ENCODE measurements at regions not wholly inside any gene's neighbourhood (a gene's known extent, or its start where the extent isn't known, plus 50 kb on each side); places are given as distances from the start of the nearest gene placed in this dataset.
A peak's percentile ranks its signal among the peaks of the same experiment; 100 is the strongest.

DNA sequence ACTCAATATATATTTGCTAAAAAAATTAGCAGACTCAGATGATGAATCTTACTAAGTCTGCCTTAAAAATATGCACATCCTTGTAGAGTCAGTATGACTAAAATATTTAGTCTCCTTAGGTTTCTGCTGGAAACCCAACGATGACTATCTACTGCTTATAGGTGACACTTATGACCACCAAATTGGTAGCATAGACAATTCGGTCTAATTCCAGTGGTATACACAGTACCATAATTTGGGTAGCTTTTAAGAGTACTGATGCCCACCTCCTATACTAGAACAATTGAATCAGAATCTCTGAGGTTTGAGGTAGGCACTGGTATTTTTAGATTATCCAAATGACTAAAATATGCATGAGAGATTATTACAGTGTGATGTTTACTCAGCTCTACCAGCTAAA is 740.8 kb upstream of the ZEB2 start:
- DNase-seq: no peak

DNA sequence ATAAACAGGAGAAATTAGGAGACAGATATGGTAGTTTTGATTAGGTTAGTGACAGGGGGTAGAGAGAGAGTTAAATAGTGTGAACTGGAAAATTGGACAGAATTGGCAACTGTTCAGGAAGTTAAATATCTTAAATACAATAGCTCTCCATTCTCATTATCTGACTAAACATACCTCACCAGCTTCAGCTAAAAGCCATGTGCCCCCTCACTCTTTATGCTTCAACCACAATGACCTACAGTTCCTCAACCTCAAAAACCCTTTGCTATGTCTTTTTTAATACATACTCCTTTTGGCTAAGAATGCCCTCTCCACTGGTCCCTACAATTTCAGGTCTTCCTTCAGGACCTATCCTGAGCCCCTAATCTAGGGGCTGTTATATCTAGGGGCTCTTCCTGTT is 740.2 kb upstream of the ZEB2 start:
- DNase-seq: no peak

DNA sequence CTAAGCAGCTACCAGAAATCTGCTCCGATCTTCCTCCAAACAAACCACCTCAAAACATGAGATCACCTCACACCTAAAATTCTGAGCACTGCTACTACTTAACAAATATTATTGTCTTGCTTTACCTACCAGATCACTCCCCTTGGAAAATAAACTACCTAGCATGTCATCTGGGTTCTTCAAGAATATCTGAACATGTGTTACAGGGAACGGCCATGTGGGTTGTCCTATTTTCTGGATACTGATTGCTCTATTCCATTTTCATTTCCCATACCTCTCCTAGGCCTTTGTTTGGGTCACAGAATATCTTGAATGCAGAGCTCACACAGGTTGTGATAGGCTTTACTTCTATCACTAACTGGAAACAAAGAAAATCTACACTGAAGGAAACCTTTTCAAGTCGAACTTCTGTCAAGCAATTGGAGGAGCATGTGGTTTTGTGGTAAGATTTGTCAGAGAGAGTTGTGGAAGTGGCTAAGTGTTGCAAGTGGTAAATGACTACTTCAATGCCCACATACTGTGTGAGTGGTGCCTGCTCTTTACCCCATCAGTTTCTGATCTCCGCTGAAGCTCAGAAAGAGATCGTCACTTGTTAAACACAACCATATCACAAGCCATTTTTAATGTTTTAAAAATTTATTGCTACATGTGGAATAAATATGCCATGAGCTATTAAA is 739.1 kb upstream of the ZEB2 start:
- DNase-seq: peak; percentile 87 to 90

DNA sequence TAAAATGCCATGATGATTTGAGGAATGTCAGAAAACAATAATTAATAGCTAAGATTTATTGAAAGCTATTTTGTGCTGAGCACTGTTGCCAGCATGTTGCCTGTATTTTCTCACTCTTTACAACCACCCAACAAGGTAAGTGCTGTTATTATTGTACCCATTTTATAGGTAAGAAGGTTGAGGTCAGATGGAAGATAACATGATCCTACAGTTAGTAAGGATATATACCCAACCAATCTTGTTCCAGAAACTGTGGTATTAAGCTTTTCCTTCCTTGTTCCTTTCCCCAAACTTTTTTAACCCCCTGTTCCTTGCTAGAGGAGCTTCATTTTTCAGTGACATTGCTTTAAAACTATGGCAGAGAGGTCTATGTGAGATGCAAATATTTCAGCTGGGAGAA is 738.0 kb upstream of the ZEB2 start:
- no peak for DNase-seq

DNA sequence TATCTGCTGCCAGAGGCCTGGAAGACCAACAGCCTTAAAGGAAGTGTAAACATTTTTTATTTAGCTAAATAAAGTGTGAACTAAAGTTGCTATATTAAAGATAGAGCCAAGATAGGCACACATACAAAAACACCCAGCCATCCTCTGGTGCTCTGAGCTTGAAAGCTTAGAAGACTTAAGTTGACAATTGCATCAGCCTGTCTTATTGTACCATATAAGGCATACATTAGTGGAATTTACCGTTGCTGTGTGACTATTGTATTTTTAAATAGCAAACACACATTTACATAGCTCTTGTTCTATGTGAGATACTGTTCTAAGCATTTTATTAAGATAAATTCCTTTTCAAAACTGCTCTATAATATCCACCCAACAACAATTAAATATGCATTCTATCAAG is 736.6 kb upstream of the ZEB2 start:
- no peak for DNase-seq

DNA sequence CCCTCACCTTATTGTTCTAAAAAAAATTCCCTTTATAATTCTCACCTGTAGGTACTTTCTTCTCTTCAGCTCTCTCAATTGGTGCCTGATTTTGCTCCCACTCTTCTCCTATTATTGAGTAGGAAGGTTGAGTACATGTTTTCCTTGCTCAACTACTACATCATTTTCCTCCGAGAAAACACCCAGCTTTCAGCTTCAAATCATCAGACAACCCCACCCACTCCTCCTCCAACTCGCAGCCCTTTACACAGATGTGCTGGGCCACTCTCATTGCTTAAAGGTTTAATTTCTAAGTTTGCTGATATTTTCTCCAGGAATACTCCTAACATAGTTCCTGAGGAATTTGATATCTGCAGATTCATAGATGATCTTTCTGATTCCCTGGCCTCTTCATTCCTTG is 734.4 kb upstream of the ZEB2 start:
- no peak for DNase-seq

DNA sequence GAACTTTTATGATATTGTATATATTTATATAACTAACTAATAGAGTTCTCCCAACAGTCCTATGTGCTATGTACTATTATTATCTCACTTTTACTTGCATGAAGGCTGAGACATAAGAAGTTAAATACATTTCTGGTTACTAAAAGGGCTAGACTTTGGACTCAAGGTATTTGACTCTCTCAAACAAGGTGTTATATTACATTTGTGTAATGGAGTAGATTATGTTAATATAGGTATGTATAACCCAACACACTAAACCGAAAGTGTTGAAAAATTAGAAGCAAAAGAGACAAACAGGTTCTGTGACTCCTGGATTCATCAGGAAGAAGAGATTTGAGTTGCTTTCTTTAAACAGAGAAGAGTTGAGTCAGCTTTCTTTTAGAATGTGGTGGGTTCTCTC is 733.6 kb upstream of the ZEB2 start:
- DNase-seq: no peak

DNA sequence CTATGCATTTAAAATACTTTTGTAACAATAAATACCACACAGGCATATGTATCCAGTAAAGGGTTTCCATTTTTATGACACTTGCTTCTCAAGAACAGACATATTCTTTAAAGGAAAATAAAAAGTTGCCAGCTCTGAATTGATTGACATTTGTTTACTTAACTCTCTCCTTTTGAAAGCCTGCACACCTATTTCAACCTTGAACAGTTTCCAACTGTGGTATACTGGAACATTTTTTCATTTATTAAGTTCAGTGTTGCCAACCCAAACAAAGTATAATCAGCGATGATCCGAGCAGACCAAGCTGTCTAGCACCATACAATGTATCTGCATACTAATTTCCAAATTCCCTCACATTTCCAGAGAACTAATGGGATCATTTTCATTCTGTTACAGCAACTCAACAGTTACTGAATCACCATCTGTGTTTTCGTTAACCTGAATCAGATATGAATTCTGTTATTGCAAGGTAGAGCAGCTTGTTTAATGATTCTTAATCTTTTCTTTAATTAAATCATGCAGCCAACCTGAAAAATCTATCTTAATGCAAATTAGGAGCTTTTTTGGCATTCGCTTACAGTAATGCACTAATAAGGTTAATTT is 725.5 kb upstream of the ZEB2 start:
- DNase-seq: no peak

DNA sequence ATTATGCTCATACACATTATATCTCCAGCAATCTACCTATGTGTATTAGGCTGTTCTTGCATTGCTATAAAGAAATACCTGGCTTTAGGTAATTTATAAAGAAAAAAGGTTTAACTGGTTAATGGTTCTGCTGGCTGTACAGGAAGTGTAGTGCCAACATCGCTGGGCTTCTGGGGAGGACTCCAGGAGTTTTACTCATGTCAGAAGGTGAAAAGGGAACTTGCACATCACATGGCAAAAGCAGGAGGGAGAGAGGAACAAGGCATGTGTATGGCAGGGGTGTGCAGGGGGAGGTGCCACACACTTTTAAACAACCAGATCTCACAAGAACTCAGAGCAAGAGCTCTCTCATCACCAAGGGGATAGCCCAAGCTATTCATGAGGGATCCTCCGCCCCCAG is 715.4 kb upstream of the ZEB2 start:
- DNase-seq: no peak

DNA sequence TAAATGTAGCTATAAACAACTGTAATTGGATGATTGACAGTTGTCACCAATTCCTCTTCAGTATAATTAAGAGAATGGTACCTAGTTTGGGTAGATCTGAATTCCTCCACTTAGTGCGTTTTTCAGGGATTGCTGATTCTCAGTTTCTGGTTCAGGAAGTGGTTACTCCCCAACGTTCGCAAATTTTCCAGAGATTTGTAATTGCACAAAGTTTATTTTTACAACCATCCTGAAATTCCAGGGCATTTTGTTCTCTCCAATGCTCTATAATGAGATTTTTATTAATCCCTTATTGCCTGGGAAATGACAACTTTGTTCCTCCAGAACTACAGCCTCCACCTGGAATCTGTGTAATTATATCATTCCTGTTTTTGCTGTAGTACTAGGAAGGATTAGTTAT is 710.6 kb upstream of the ZEB2 start:
- DNase-seq: no peak

DNA sequence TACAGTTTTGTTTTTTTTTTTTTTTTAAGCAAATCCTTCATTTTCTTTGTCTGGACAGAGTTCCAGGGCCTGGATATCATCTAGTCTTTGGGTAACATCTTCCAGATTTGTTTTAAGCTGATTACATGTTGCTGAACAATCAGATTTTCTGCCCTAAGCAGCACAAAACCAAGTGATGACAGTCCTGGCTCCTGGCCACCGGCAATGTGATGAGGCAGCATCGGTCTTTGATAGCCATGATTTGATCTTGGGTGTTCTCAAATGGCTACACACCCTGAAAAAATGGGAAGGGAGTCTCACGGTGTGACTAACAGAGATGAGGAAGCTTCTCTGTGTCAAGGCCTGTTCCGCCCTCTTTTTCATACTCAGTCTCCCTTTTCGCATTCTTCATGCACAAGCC is 708.6 kb upstream of the ZEB2 start:
- DNase-seq: no peak

DNA sequence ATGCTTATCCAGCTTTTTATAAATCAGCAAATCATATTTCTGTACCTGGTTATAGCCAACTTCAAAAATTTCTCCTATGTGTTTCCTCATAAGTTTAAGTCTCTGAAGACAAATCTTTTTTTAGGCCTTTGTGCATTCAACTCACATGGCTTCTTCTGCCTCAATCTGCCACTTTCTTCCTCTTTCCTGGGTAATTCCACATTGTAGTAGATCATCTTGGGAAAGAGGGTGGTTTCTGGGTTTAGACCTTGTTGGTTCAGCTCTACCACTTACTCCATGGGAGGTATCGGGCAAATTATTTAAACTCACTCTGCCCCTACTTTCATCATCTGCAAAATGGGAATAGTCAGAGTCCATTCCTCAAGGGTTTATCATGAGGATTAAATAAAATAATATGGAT is 707.0 kb upstream of the ZEB2 start:
- DNase-seq: no peak

DNA sequence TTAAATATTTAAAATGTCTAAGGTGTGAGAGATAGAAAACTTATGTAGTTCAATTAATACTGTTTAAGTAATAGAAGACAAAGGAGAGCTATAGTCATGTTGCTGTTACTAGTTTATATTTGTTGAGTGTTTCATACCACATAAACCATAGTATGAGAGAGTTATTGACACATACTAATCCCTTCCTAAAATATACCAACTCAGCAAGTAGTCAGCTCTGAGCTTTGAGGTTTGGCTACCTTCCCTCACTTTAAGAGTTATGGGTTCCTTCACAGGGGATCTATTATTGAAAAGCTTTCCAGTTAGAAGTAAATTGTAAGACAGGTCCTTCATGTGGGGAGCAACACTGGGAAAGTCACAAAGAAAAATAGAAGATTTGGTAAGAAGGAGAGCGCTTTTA is 701.6 kb upstream of the ZEB2 start:
- no peak for DNase-seq

DNA sequence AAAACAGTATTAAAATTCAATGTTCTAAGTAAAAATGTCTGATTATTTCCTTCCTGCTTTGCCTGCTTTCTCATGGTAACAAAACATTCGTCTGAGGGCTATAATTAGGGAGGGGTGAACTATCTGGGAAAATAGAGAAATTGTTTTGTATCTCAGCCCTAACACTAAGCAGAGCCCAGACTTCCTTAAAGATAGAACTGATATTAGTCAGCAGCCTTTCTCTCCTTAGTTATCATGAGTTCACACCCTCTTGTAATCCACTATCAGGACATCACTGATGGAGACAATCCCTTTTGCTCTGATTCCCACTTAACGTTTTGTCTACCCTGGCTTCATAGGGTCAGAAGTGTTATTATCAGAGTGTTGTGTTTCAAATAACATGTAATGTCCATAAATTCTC is 701.1 kb upstream of the ZEB2 start:
- DNase-seq: no peak

DNA sequence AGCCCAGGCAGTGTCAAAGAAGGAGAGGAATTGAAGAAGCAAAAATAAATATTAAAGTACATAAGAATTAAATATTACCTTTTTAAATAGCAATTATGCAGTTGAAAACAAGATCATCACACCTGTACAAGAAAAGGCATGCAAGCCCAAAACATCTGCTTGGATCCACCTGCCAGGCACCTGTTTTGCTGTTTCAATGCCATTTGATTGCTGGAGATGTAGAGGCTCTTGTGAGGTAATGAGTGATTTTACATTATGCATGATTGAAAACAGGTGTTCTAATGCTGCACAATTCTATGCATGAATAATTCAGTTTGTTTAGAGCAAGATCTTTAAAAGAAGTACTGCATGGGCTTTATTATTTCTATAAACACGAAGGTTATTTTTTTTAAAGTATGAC is 700.6 kb upstream of the ZEB2 start:
- no peak for DNase-seq

DNA sequence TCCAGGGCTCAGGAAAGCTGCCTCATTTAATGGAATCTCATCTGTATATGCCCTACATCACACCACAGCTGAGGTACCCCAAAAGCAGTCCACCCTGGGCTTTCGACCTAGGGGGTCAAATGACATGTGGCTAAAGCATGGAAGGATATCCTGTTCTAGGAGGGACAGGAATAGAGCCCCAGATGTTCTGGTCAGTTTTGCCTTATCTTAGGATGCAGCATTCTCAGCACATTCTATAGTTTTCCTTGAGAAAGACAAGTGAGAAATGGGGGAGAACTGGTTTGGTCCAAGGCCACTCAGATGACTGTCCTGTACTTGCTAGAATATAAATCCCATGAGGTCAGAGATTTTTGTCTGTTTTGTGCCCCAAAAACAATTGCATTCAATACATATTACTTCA is 688.0 kb upstream of the ZEB2 start:
- DNase-seq: no peak

DNA sequence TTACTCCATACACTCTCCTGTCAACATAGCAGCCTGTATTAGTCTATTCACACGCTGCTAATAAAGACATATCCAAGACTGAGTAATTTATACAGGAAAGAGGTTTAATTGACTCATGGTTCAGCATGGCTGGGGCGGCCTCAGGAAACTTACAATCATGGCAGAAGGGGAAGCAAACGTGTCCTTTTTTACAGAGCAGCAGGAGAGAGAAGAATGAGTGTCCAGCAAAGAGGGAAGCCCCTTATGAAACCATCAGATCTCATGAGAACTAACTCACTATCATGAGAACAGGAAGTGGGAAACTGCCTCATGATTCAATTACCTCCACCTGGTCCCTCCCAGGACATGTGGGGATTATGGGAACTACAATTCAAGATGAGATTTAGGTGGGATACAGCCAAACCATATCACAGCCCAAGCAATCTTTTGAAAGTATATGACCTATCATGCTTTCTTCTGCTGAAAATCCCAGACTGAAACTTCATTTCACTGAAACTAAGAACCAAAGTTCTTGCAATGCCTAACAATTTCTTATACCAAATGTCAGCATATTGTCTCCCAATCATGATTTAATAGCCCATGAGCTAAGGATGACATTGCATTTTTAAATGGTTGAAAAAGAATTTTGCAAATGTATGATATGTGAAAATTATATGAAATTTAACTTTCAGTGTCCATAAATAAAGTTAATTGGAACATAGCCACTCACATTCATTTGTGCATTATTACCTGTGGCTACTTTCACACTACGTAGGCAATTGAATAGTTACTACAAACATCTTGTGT is 686.8 kb upstream of the ZEB2 start:
- no peak for DNase-seq

DNA sequence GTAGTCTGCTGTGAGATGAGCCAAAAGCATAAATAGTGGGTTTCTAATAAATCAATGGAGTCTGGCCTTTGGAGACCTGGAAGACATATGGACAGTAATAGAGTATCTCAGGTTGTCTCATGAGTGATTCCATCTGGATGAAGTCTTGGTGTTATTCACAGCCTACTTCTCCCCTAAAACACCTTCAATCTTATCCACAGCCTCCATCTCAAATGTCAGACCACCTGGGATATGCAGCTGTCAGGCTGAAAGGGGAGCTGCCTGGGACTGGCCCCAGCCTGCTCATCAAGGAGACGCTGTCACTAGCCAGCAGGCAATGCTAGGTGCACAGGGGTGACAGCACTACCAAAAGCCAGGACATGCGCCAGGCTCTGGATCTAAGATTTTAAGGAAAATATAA is 684.0 kb upstream of the ZEB2 start:
- no peak for DNase-seq

DNA sequence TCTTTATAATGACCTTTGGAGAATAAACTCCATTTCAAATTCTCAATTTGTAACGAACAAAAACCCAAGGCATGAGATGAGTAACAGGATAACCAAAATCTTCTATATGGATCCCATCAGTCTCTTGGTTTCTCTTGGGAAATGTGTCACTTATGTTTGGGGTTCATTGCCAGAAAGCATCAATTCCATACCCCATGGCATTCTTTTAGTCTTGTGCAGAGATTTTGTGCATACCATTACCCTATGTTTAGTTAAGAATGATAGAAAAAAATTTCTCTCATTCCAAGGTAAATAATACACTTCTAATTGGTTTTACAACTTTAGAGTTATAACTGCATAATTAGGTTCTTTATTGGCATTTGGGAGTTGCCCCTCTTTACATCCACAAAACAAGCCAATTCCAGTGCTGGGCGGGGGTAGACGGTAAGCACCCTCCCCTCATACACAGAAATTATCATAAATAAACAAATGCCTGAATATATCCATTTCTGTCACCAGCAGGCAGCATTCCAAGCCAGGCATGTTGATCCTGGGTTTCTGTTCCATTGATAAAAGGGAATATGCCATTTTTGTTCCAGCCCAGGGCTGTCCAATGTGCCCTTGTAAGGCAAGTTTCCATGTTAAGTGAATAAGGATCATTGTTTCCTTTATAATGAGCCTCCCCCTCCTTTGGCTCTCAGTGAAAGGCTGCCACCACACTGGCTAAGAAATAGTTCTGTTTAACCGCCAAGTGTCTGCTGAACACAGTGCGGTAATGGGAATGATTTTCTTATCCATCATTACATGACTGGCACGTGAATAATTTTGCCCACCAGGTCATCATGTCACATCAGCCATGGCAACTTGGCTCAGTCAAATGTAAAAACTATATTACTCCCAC is 680.1 kb upstream of the ZEB2 start:
- no peak for DNase-seq

DNA sequence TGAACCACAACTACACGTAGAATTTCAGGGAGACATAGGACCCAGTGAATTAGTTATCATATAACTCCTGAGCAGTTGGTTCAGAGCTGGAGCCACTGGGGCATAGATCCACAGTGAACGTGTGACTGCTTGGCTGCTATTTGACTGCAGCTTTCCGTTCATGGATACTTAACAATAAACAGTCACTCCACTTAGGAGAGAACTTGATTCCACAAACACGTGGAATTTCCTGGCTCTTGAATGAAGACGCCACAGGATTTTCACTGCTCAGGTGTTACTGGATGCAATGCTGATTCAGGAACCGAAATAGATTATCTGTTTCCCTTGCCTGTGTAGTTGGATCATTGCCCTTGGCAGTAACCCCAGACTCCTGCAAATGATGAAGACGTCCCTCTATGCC is 679.1 kb upstream of the ZEB2 start:
- DNase-seq: no peak

DNA sequence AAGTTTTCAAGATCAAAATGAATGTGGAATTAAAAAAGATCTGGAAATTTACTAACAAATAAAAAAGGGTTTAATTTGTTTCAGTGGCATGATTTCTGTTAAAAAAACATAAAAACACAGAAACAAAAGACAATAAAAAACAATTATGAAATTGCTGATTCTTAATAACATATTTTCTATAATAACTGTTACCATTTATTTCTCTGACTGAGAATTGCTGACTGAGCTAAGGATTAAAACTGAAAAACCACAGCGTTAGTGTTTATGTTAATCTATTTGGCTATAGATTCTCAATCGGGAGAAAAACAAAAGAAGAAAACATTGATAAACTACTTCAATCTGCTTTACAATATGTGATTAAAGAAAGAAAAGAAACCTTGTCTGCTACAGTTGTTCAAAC is 678.6 kb upstream of the ZEB2 start:
- no peak for DNase-seq

DNA sequence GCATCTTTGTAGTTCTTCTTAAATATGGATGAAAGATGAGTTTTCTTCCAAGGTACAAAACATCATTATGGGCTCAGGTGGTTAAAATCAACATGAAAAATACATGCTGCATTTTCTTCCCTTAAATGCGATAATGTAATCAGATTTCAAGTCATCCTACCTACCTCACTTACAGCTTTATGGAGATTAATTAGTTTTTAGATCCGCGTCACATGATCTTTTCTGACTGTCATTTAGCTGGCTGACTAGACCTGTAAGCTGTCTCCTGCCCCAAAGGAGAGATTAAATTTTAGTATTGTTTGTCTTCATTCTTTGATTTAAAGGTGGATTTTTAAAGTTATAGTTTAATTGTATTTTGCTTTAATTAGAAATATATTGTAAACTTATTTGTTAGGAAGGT is 678.0 kb upstream of the ZEB2 start:
- DNase-seq: no peak

DNA sequence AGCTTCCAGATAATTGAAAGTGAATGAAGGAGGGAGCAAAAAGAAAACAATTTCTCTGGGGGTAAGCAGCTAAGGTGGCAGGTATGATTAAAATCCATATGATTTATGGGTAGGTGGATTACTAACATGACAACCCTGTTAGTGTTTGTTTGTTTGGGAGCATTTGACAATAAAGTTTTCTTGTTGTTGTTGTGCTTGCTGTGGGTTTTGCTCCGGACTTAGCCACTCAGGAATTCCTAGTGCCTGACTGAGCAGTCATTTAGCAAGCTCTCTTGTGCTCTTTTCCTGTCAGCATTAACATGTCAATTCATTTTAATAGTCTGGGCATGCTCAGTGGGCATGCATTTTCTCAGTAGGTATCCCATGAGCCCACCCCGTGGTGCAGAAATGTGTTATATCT is 674.8 kb upstream of the ZEB2 start:
- DNase-seq: no peak
